ENCODE measurements at regions not wholly inside any gene's neighbourhood (a gene's known extent, or its start where the extent isn't known, plus 50 kb on each side); places are given as distances from the start of the nearest gene placed in this dataset.

- DNase-seq (ENCODE audit: low read depth) = no peak
Measured at GRCh38 chr6:87995461-87995860, 52.2 kb upstream of the SPACA1 start.

- DNase-seq (ENCODE audit: low read depth) = no peak
Measured at GRCh38 chr6:87993356-87993755, 54.3 kb upstream of the SPACA1 start.

DNA sequence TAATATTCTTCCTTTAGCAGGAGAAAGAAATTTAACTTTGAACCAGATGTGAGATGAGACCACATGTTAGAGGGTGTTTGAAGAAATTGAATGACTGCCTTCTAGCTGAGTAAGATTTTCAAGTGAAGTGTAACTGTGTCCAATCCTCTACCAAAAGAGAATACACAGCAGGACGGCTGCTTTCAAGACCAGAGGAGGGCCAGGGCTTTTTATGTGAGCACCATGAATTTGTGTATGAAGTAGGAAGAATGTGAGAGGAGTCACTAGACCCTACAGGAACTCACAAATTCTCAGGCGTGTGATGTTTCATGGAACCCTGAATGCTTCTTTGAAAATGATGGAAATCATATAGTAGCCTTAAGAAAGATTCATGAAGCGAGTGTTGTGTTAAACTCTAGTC, 56.8 kb upstream of the SPACA1 start:
- DNase-seq (ENCODE audit: low read depth) = no peak

- no peak for DNase-seq (ENCODE audit: low read depth)
Measured at GRCh38 chr6:87982134-87982533, 65.5 kb upstream of the SPACA1 start.

DNA sequence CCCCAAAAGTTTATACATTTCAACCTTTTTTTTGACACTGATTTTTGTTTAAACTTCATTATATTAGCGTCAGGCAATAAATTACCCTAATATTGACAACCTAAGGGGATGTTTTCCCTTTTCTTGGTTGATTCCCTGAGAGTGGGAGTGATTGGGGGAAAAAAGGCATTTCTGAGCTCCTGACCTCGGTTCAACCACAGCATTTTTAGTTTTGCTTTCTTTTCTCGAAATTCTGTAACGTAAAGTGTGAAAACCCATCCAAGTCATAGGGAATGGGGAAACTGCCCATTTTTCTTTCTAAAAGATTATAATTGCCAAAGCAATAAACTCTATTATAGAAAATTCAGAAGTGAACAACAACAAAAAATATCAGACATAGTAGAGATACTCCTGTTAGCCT, 67.9 kb upstream of the SPACA1 start:
- DNase-seq (ENCODE audit: low read depth) = no peak

DNA sequence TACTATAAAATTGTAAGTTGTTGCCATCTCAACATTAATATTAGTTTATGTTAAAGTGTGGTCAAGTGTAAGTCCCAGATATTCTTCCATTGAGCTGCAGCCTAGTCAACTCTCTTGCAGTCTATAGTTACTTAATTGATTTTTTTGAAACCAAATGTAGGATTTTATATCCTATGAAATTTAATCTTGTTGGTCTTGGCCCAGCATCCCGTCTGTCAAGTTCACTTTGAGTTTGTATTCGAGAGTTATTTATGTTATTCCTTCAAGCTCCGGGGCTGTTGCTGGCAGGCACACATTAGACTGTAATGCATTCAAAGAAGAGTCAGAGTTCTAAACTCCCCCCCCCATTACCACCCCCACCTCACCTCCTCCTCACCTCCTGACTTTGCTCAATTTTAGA, 71.0 kb upstream of the SPACA1 start:
- DNase-seq (ENCODE audit: low read depth) = no peak

- DNase-seq (ENCODE audit: low read depth) = no peak
Measured at GRCh38 chr6:87975561-87975960, 72.1 kb upstream of the SPACA1 start.

DNA sequence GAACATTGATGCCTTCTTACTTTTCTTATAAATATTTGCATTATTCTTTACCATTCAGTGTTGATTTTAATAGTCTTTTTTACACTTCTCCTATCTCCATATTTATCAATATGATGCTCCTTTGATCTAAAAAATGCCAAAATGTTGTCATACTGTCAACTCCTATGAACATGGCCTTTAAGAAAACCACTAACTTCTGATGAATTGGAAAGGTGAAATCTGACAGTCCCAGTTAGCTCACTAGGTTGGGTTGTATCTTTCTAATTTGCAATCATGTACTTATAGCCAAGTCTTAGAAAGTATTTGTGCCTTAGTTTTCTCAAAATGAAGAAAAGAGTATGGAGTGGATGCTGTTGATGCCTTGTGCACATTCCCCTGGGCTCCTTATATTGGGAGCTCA, 75.4 kb upstream of the SPACA1 start:
- DNase-seq (ENCODE audit: low read depth) = no peak

GRCh38 chr6:87971605-87972262, 75.9 kb upstream of the SPACA1 start:
- DNase-seq (ENCODE audit: low read depth) = no peak

DNA sequence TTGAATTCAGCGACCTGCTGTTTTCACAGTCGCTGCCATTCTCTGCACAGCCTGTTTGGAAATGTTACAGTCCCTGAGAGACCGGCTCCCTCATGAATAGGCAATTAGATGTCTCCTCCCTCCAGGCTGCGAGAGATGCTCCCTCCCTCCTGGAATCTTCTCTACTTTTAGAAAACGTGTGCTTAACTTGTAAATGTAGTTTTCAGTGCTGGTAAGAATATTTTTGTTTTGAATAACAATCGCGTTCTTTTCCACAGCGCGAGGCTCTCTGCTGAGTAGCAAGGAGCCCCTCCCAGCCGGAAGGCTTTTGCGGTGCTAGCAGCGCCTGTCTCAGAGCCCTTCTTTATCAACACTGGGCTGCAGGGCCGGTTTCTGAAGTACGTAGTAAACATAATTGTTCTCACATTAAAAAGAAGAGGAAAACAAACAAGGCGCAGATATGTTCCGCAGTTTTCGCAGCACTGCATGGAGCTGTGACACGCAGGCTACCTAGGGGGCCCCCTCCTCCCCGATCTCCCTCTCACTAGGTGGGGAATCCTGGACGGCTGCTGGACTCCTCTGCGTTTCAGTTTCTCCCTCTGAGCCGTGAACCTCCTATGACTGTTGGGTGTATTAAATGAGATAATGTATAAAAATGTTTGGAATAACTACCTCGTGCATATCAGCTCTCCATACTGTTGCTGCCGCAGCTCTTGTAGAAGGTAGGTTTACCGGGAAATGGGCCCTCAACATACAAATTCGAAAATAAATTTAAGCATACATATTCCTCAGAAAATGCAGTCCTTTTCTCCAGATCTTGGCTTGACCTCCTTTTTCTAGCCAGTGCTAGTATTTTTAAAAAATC, 79.0 kb upstream of the SPACA1 start:
- DNase-seq (ENCODE audit: low read depth) = no peak

- no peak for DNase-seq (ENCODE audit: low read depth)
Measured at GRCh38 chr6:87965806-87966205, 81.8 kb upstream of the SPACA1 start.

DNA sequence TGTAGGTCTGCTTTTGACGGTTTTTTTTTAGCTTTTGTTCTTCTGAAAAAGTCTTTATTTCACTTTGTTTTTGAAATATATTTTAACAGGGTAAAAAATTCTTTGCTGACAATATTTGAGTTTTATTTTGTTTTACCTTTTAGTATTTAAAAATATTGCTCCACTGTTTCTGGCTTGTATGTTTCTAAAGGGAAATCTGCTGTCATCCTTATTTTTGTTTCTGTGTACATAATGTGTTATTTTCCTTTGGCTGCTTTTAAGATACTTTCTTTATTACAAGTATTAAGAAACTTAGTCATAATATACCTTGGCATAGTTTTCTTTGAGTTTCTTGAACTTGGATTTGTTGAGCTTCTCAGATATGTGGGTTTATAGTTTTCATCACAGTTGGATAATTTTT, 88.6 kb upstream of the SPACA1 start:
- DNase-seq (ENCODE audit: low read depth) = no peak

DNA sequence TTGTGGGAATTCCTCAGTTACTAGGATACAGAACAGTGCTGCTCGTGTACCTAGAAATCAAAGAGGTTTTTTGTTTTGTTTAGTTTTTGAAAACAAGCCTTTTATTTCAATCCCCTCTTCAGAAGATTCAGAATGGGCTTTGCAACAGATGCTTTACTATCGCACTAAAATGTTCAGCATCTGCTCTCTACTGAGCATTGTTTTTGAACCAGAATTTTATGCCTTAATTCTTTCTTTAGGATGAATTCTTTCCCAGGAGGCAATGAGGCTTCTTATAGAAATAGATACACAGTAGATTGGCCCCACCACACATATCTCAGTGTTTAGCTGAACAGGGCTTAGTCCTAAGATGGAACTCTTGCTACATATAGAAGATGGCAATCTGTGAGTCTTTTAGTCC, 95.9 kb upstream of the SPACA1 start:
- DNase-seq (ENCODE audit: low read depth) = no peak

GRCh38 chr6:87950614-87951013, 97.0 kb upstream of the SPACA1 start:
- no peak for DNase-seq (ENCODE audit: low read depth)

DNA sequence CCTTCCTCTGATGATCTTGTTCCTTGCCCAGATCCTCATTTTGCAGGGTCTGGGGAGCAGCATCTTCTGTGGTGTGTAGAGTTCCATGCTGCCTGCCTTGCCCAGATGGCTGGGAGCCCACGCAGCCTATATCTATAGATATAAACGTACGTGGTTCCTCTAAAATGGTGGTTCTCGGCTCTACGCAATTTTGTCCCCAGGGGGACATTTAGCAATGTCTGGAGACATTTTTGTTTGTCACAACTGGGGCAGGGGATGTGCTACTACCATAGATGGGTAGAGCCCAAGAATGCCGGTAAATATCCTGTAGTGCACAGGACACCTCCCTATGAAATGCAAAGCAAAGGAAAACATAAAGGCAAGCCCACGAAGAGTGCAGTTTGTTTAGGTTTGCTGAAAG, 98.4 kb upstream of the SPACA1 start:
- DNase-seq (ENCODE audit: low read depth) = no peak

DNA sequence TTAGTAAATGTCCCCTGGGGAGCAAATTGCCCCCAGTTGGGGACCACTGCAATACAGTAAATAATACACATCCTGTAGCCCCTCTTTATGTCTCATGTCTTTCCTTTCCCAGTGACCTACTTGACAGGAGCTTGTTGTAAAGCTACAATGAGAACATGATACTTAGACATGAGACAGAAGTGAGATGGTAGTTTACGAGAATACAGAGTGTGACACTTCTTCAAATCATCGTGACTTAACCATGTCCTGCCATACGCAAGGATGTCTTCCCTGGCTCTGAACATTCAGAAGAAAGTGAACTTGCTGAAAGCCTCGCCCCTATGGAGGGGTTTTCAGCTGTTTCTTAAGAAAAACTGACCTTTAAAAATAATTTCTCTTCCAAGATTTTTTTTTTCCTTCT, 101.0 kb upstream of the SPACA1 start:
- no peak for DNase-seq (ENCODE audit: low read depth)

GRCh38 chr6:87945966-87946365, 101.7 kb upstream of the SPACA1 start:
- no peak for DNase-seq (ENCODE audit: low read depth)

DNA sequence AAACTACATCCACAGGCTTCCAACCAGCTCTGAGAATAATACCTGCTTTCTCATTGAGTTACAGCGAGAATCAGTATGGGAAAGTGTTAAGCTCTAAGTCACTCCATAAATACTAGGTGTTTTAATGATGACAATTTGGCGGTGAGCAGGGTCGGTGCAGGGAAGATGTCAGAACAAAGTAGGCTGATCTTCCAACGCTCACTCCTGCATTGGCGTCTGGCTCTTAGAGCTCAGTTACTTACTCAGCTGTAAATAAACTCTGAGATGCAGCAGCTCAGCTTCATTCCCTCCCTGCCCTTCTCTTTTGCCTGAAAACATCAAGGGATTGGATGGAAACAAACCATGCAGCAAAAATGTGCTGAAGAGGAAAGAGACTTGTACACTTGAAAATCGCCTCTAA, 102.5 kb upstream of the SPACA1 start:
- DNase-seq (ENCODE audit: low read depth) = no peak

DNA sequence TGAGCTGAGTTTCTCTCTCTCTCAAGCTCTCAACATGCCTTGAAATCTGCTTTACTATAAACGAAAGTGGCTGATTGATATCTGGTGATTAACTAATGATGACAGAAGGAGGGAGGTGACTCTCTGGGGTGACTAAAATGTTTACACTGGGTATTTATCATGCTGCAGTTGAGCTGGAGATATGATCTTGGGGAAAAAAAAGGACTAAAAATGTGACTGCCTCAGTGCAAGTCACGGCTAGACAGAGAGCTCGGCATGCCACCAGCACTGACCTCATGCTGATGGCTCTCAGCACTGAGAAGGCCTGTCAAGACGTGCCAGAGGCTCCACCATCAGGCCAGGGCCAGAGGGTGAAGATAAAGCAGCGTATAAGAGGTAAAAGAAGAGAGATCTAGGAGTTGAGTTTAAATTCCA, 103.1 kb upstream of the SPACA1 start:
- DNase-seq (ENCODE audit: low read depth) = no peak

- DNase-seq (ENCODE audit: low read depth) = no peak
Measured at GRCh38 chr6:87943191-87943590, 104.5 kb upstream of the SPACA1 start.

- no peak for DNase-seq (ENCODE audit: low read depth)
Measured at GRCh38 chr6:87941556-87942358, 105.9 kb upstream of the SPACA1 start.

DNA sequence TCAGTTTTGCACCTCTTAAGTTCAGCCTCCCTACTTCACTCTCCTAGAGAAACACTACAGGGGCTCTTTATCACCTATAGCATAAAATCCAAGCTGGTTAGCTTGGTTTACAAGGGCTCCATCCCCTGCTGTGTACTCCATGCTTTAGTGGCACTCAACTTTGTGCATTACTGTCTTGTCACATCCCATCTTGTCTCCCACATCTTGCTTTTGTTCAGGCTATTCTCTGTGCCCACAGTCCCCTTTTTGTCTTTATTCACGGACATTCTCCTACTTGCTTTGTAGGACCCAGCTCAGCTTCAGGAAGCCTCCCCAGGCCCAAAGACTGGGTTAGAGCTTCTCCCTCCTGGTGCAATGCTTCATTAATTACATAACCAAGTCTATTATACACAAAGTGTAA, 107.9 kb upstream of the SPACA1 start:
- no peak for DNase-seq (ENCODE audit: low read depth)

- DNase-seq (ENCODE audit: low read depth) = no peak
Measured at GRCh38 chr6:87938287-87938686, 109.4 kb upstream of the SPACA1 start.

All from activated gamma-delta T cell treated with anti-CD3 and anti-CD28 coated beads, Interleukin-2, amount 50 U/mL, for 16 hours (primary cell).